Cerebellar cortex (tissue), 1 donor: ENCODE measurements at regions not wholly inside any gene's neighbourhood (a gene's known extent, or its start where the extent isn't known, plus 50 kb on each side); places are given as distances from the start of the nearest gene placed in this dataset.

Experiments used
- DNase-seq: peaks from one replicate; pipeline ENCODE4 v3.0.0-alpha.2; 2015; ENCODE audit warnings: low spot score

- no peak for DNase-seq
These were observed 176.0 kb upstream of the PELI2 start for GRCh38 chr14:55942076-55942654.

GRCh38 chr14:55942826-55943225, 175.4 kb upstream of the PELI2 start:
- no peak for DNase-seq

- DNase-seq = no peak
These were observed 173.5 kb upstream of the PELI2 start for GRCh38 chr14:55944757-55945156.

GRCh38 chr14:55946231-55946630, 172.0 kb upstream of the PELI2 start:
- no peak for DNase-seq

- DNase-seq = no peak
These were observed 169.8 kb upstream of the PELI2 start for GRCh38 chr14:55948399-55948798.

GRCh38 chr14:55949708-55950107, 168.5 kb upstream of the PELI2 start:
- no peak for DNase-seq

- no peak for DNase-seq
These were observed 168.1 kb upstream of the PELI2 start for GRCh38 chr14:55950135-55950534.

- DNase-seq = no peak
These were observed 166.6 kb upstream of the PELI2 start for GRCh38 chr14:55951341-55952206.

- no peak for DNase-seq
These were observed 164.1 kb upstream of the PELI2 start for GRCh38 chr14:55954108-55954507.

- no peak for DNase-seq
These were observed 163.0 kb upstream of the PELI2 start for GRCh38 chr14:55955175-55955574.

- no peak for DNase-seq
These were observed 160.3 kb upstream of the PELI2 start for GRCh38 chr14:55957950-55958349.

- no peak for DNase-seq
These were observed 154.9 kb upstream of the PELI2 start for GRCh38 chr14:55963295-55963694.

GRCh38 chr14:55964091-55964490, 154.1 kb upstream of the PELI2 start:
- no peak for DNase-seq

GRCh38 chr14:55964821-55965220, 153.4 kb upstream of the PELI2 start:
- no peak for DNase-seq

- no peak for DNase-seq
These were observed 152.4 kb upstream of the PELI2 start for GRCh38 chr14:55965851-55966250.

- no peak for DNase-seq
These were observed 149.5 kb upstream of the PELI2 start for GRCh38 chr14:55968741-55969140.

- DNase-seq = no peak
These were observed 144.9 kb upstream of the PELI2 start for GRCh38 chr14:55973285-55973800.

GRCh38 chr14:55973911-55974630, 144.1 kb upstream of the PELI2 start:
- DNase-seq = no peak

GRCh38 chr14:55975281-55975910, 142.8 kb upstream of the PELI2 start:
- no peak for DNase-seq

GRCh38 chr14:55976219-55976618, 142.0 kb upstream of the PELI2 start:
- no peak for DNase-seq

GRCh38 chr14:55976655-55977054, 141.6 kb upstream of the PELI2 start:
- no peak for DNase-seq
